PC-9 (cell line): ENCODE measurements at regions not wholly inside any gene's neighbourhood (a gene's known extent, or its start where the extent isn't known, plus 50 kb on each side); places are given as distances from the start of the nearest gene placed in this dataset.
"Not testable (repeated sequence)": the region's sequence is repeated elsewhere in the genome, so short reads cannot be mapped to it uniquely, and the experiment has no call there.

Source experiments
- BruUV-seq: library from RNA; stranded (reverse); fragments of 400-500 nt; replicated peaks from 2 replicates; lab custom pipeline; 2021; lab: Mats Ljungman, UMichigan
- CTCF ChIA-PET: fragments of 300-600 bp; sonication (Branson Sonifier 250); formaldehyde crosslinking; loops from one replicate; lab custom pipeline; 2022; ENCODE audit warnings: antibody characterized with exemption; lab: Charles Lee
- POLR2A ChIA-PET: fragments of 300-600 bp; sonication (Branson Sonifier 250); formaldehyde crosslinking; loops from one replicate; lab custom pipeline; 2022; ENCODE audit warnings: antibody characterized with exemption; ENCODE audit not compliant: unreplicated experiment; lab: Charles Lee
- DNase-seq, 2 experiments: peaks; one replicate each; pipeline versions ENCODE4 v3.0.0 to v3.0.0-alpha.2; 2015 to 2022; ENCODE audit warnings: mixed read lengths in 1 of 2
- H2AFZ ChIP-seq: fragments of 200-600 bp; sonication (generic); 2 replicates; pipeline ENCODE4 v1.8.1; 2017; ENCODE audit warnings: antibody characterized with exemption
- H3F3A ChIP-seq: fragments of 200-600 bp; sonication (generic); 2 replicates; pipeline ENCODE4 v1.8.1; 2017; ENCODE audit warnings: antibody characterized with exemption, mild to moderate bottlenecking, low read depth; ENCODE audit not compliant: insufficient read depth
- H3K27ac ChIP-seq: fragments of 200-600 bp; sonication (generic); 2 replicates; pipeline ENCODE4 v1.6.1; 2016; ENCODE audit warnings: mixed run types
- H3K27me3 ChIP-seq: fragments of 200-600 bp; sonication (generic); 2 replicates; pipeline ENCODE4 v1.6.1; 2016; ENCODE audit warnings: low read depth, mixed run types; ENCODE audit not compliant: insufficient read depth
- H3K36me3 ChIP-seq: fragments of 200-600 bp; sonication (generic); 2 replicates; pipeline ENCODE4 v1.6.1; 2016; ENCODE audit warnings: low read depth, mixed run types
- H3K4me1 ChIP-seq: fragments of 200-600 bp; sonication (generic); replicated peaks from 2 replicates; pipeline ENCODE4 v1.6.1; 2016; ENCODE audit warnings: mixed run types; ENCODE audit not compliant: insufficient read depth
- H3K4me2 ChIP-seq: fragments of 200-600 bp; sonication (generic); 2 replicates; pipeline ENCODE4 v1.6.1; 2017; ENCODE audit warnings: mixed run types
- H3K4me3 ChIP-seq: fragments of 200-600 bp; sonication (generic); 2 replicates; pipeline ENCODE4 v1.6.1; 2016; ENCODE audit warnings: mixed run types
- H3K79me2 ChIP-seq: fragments of 200-600 bp; sonication (generic); 2 replicates; pipeline ENCODE4 v1.6.1; 2017; ENCODE audit warnings: low read depth, mixed run types
- H3K9me2 ChIP-seq: fragments of 200-600 bp; sonication (generic); 2 replicates; pipeline ENCODE4 v1.8.1; 2017; ENCODE audit warnings: mild to moderate bottlenecking; ENCODE audit not compliant: insufficient read depth
- H3K9me3 ChIP-seq: fragments of 200-600 bp; sonication (generic); 2 replicates; pipeline ENCODE4 v1.8.1; 2016; ENCODE audit warnings: low read depth; ENCODE audit not compliant: insufficient read depth
- H4K20me1 ChIP-seq: fragments of 200-600 bp; sonication (generic); 2 replicates; pipeline ENCODE4 v1.8.1; 2017; ENCODE audit not compliant: insufficient read depth
- EZH2 ChIP-seq: fragments of 200-600 bp; sonication (generic); IDR thresholded peaks from 2 replicates; pipeline ENCODE4 v1.8.0; 2017; ENCODE audit warnings: antibody characterized with exemption, low read depth
- intact Hi-C: fragments of 100-400 bp; cut with micrococcal nuclease; formaldehyde crosslinking; loops from one replicate; pipeline ENCODE4 v1.10.0; 2022; ENCODE audit not compliant: unreplicated experiment
- TF ChIP-seq, protein P1 (sequence below): fragments of 200-600 bp; sonication (generic); conservative IDR thresholded peaks from 2 replicates; pipeline ENCODE4 v1.6.1; 2017; ENCODE audit warnings: mixed run types, antibody characterized with exemption, mild to moderate bottlenecking, moderate library complexity

DNA sequence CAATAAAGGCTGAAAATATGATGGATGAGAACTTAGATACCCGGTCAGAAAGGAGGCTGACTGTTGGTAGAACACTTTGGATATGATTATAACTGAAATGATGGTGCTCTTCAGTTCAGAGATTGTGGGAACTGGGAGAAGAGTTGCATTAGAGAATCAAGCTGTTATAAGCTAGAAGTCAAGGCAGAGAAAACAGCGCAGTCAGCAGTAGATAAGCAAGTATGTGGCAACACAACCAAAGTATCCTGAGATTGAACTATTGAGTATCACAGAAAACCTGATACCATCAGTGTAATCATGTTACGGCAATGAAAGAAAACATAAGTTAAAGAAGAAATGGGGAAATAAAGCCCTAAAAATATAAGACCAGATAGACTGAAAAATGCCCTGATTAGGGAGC, 633.9 kb upstream of the LRRTM1 start:
- TF ChIP-seq, protein P1, sequence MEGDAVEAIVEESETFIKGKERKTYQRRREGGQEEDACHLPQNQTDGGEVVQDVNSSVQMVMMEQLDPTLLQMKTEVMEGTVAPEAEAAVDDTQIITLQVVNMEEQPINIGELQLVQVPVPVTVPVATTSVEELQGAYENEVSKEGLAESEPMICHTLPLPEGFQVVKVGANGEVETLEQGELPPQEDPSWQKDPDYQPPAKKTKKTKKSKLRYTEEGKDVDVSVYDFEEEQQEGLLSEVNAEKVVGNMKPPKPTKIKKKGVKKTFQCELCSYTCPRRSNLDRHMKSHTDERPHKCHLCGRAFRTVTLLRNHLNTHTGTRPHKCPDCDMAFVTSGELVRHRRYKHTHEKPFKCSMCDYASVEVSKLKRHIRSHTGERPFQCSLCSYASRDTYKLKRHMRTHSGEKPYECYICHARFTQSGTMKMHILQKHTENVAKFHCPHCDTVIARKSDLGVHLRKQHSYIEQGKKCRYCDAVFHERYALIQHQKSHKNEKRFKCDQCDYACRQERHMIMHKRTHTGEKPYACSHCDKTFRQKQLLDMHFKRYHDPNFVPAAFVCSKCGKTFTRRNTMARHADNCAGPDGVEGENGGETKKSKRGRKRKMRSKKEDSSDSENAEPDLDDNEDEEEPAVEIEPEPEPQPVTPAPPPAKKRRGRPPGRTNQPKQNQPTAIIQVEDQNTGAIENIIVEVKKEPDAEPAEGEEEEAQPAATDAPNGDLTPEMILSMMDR = no peak
- no peak for TF ChIP-seq EZH2
- Histone ChIP-seq H2AFZ (no peak overlapping the region), H3K4me2 (no peak overlapping the region), H3K4me1 (no peaks in the 10 kb centered on the region), H3K27me3 (no peaks in the 10 kb centered on the region), H3K9me2 (no peaks in the 10 kb centered on the region), H3K27ac (no peak overlapping the region), H3K9me3 (no peaks in the 10 kb centered on the region), H3F3A (no peaks in the 10 kb centered on the region), H3K36me3 (no peaks in the 10 kb centered on the region), H4K20me1 (no peaks in the 10 kb centered on the region; the same call in 1 of the 2 replicates), H3K79me2 (no peaks in the 10 kb centered on the region), H3K4me3 (no peak overlapping the region)
- CTCF ChIA-PET = no interaction called here
- intact Hi-C loops = no loop called here
- no TSS peak for BruUV-seq
- POLR2A ChIA-PET = no interaction called here
- DNase-seq = no peak

DNA sequence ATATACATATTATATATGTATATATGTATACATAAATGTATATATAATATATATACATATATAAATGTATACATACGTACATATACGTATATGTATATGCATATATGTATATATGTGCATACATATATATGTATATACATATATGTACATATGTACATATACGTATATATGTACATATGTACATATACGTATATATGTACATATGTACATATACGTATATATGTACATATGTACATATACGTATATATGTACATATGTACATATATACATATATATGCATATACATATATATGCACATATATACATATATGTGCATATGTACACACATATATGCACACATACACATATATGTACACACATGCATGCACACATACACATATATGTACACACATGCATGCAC, 627.3 kb upstream of the LRRTM1 start:
- DNase-seq, H3K9me3 ChIP-seq, H3F3A ChIP-seq, H3K27me3 ChIP-seq, intact Hi-C loops, H3K4me3 ChIP-seq, CTCF ChIA-PET, H3K4me2 ChIP-seq, BruUV-seq, H3K79me2 ChIP-seq, H3K4me1 ChIP-seq, H4K20me1 ChIP-seq, H3K36me3 ChIP-seq, POLR2A ChIA-PET, H3K9me2 ChIP-seq, H2AFZ ChIP-seq, H3K27ac ChIP-seq: not testable (repeated sequence)

DNA sequence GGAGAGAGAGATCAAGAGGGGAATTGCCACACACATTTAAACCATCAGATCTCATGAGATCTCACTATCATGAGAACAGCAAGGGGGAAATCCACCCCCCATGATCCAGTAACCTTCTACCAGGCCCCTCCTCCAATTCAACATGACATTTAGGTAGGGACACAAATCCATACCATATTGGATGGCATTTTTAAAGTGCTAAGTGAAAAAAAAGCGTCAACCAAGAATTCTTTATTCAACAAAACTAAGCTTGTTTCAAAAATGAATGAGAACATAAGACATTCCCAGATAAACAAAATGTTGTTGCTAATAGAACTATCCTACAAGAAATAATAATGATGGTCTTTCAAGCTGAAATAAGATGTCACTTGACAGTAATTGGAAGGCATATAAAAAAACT, 626.2 kb upstream of the LRRTM1 start:
- H3K36me3 ChIP-seq = no peaks in the 10 kb centered on the region
- H3K27me3 ChIP-seq = no peaks in the 10 kb centered on the region
- no TSS peak for BruUV-seq
- no peak overlapping the region for H3K4me3 ChIP-seq
- no peaks in the 10 kb centered on the region for H3K4me1 ChIP-seq
- H3K79me2 ChIP-seq = no peaks in the 10 kb centered on the region
- no peak overlapping the region for H3K4me2 ChIP-seq
- no peak overlapping the region for H2AFZ ChIP-seq
- intact Hi-C loops = no loop called here
- H3K9me3 ChIP-seq = peaks cover 4% of the 10 kb centered on the region; the same call in 1 of the 2 replicates
- ChIA-PET CTCF (no interaction called here), POLR2A (no interaction called here)
- no peaks in the 10 kb centered on the region for H3K9me2 ChIP-seq
- TF ChIP-seq, protein P1 = no peak
- no peak for TF ChIP-seq EZH2
- H3F3A ChIP-seq = no peaks in the 10 kb centered on the region; the same call in 1 of the 2 replicates
- DNase-seq = no peak
- no peaks in the 10 kb centered on the region for H4K20me1 ChIP-seq
- H3K27ac ChIP-seq = no peak overlapping the region

DNA sequence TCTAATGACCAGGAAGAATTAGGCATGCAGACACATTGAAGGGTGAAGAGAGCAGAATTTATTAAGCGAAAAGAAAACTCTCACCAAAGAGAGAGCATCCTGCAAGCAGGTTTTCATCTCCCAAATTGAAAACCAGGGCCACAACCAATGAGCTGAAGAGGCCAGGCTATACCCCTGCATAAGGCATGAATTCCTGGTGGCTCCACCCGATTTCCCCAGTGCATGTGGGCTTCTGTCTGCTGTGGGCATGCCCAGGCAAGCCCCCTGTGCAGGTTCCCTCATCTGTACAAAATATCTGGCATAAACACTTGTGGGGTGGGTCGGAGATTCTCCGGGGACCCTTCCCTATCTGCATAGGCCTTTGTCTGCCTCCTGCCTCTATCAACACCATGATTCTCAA, 621.6 kb upstream of the LRRTM1 start:
- Histone ChIP-seq H3K27ac (no peak overlapping the region), H3K9me2 (no peaks in the 10 kb centered on the region), H3K4me3 (no peak overlapping the region), H4K20me1 (no peaks in the 10 kb centered on the region; the same call in 1 of the 2 replicates), H3F3A (no peaks in the 10 kb centered on the region), H3K79me2 (no peaks in the 10 kb centered on the region), H3K4me1 (no peaks in the 10 kb centered on the region), H3K4me2 (no peak overlapping the region), H2AFZ (no peak overlapping the region), H3K27me3 (no peaks in the 10 kb centered on the region), H3K36me3 (no peaks in the 10 kb centered on the region), H3K9me3 (peaks cover 4% of the 10 kb centered on the region; the same call in 1 of the 2 replicates)
- ChIA-PET CTCF (no interaction called here), POLR2A (no interaction called here)
- DNase-seq = no peak
- no TSS peak for BruUV-seq
- intact Hi-C loops = no loop called here
- TF ChIP-seq EZH2 = no peak
- TF ChIP-seq, protein P1 = no peak
